ENCODE measurements at regions not wholly inside any gene's neighbourhood (a gene's known extent, or its start where the extent isn't known, plus 50 kb on each side); places are given as distances from the start of the nearest gene placed in this dataset.

DNA sequence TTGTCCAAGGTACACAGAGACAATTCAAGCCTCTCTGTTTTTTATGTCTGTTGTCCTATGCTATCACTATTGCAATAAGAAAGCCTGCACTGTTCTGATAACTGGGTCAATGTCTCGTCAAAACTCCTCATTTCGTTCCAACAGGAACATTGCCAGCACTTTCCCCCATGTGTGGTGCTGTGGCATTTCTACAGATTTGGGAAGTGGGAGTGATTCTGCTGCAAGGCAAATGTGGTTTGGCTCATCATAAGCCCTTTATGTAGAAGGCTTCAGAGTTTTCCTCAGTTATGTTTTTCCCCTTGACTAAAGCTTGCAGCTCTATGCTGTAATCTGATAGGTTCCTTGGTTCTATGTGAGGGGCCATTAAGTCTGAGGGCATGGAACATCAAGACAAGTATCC lies 324.1 kb upstream of the TCF4 start:
- no peak for ATAC-seq
- CTCF ChIA-PET (ENCODE audit: low intra/inter-chr PET ratio): no interaction called here
- 0% methylated on average over 2 of the region's 2 CpGs for WGBS (ENCODE audit: insufficient coverage, low coverage, missing lambda C conversion rate)

More for the DNA sequence above, 324.1 kb upstream of the TCF4 start:
- BruUV-seq (replicated peaks): no TSS peak
- intact Hi-C loops (cut with micrococcal nuclease): no loop called here
- Histone ChIP-seq H3K9ac (ENCODE audit: insufficient read depth in 1 of 2, low read depth in 2 of 2, low read length in 2 of 2) (no peak overlapping the region), H3K4me3 (no peak overlapping the region), H3K4me1 (replicated peaks in 1 of 2; ENCODE audit: control insufficient read depth in 2 of 2, insufficient read depth in 2 of 2, low read length in 2 of 2) (no peaks in the 10 kb centered on the region; a peak in 1 of 5 replicates), H3K27me3 (ENCODE audit: control insufficient read depth in 2 of 2, insufficient read depth in 2 of 2, low read length in 2 of 2) (no peaks in the 10 kb centered on the region), H4K20me1 (replicated peaks; ENCODE audit: control insufficient read depth, insufficient read depth, low read length) (no peaks in the 10 kb centered on the region), H3K36me3 (ENCODE audit: control insufficient read depth, insufficient read depth, low read length) (no peaks in the 10 kb centered on the region), H2AFZ (ENCODE audit: low read depth, low read length) (no peak overlapping the region), H3K4me2 (ENCODE audit: insufficient read depth, low read length) (no peak overlapping the region), H3K27ac (ENCODE audit: extremely low read depth, low read depth, low read length) (no peak overlapping the region), H3K9me1 (ENCODE audit: control insufficient read depth, insufficient read depth, low read length) (no peaks in the 10 kb centered on the region), H3K79me2 (ENCODE audit: control insufficient read depth, insufficient read depth, low read length) (no peaks in the 10 kb centered on the region), H3K9me3 (replicated peaks; ENCODE audit: control insufficient read depth, insufficient read depth, low read depth, low read length) (no peaks in the 10 kb centered on the region)
- POLR2A ChIA-PET: no interaction called here
- no peak for FAIRE-seq
- in situ Hi-C loops (cut with MboI): no loop called here
- TF ChIP-seq ZNF583 (CRISPR knock-in tag; IDR thresholded peaks at IDR 0.05): no peak
- TF ChIP-seq MTF1 (CRISPR knock-in tag; IDR thresholded peaks at IDR 0.05; ENCODE audit: borderline replicate concordance): no peak
- TF ChIP-seq JUND (IDR thresholded peaks at IDR 0.05; ENCODE audit: borderline replicate concordance, low read depth, low read length): no peak
- no peak for TF ChIP-seq JUND (tag; IDR thresholded peaks at IDR 0.05; ENCODE audit: borderline replicate concordance, low read depth, low read length)
- TF ChIP-seq HES1 (IDR thresholded peaks at IDR 0.05; ENCODE audit: low read depth): no peak
- no peak for TF ChIP-seq JUNB (CRISPR knock-in tag; conservative IDR thresholded peaks at IDR 0.05)
- TF ChIP-seq, protein P1, sequence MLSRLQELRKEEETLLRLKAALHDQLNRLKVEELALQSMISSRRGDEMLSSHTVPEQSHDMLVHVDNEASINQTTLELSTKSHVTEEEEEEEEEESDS (CRISPR knock-in tag; IDR thresholded peaks at IDR 0.05): no peak
- no peak for TF ChIP-seq ARNT (IDR thresholded peaks at IDR 0.05)
- no peak for TF ChIP-seq SAP30 (IDR thresholded peaks at IDR 0.05; ENCODE audit: borderline replicate concordance, insufficient read depth, low read depth, low read length, poor library complexity, severe bottlenecking)
- no peak for TF ChIP-seq ZNF197 (CRISPR knock-in tag; IDR thresholded peaks at IDR 0.05; ENCODE audit: low read depth)
- TF ChIP-seq STAT6 (CRISPR knock-in tag; IDR thresholded peaks at IDR 0.05): no peak
- DNase-seq (ENCODE audit: extremely low read depth in 1 of 4, low spot score in 3 of 4): no peak
